Prostate gland (tissue), 2 donors: ENCODE measurements at regions not wholly inside any gene's neighbourhood (a gene's known extent, or its start where the extent isn't known, plus 50 kb on each side); places are given as distances from the start of the nearest gene placed in this dataset.

Experiments used
- DNase-seq: peaks from one replicate; pipeline ENCODE4 v3.0.0-alpha.2; 2019; ENCODE audit warnings: low spot score
- H3K27ac ChIP-seq, 2 donors: fragments of 200-600 bp; sonication (generic); 2 replicates each; pipeline ENCODE4 v1.5.1; 2017 to 2019
- H3K27me3 ChIP-seq: fragments of 200-600 bp; sonication (generic); replicated peaks from 2 replicates; pipeline ENCODE4 v1.5.1; 2019; ENCODE audit not compliant: insufficient read depth
- H3K36me3 ChIP-seq, 2 donors: fragments of 200-600 bp; sonication (generic); 1 replicate in 1 of 2; 2 replicates in 1 of 2; pipeline versions ENCODE4 v1.5.1 to v1.8.1; 2017 to 2019
- H3K4me1 ChIP-seq: fragments of 200-600 bp; sonication (generic); replicated peaks from 2 replicates; pipeline ENCODE4 v1.5.1; 2019
- H3K4me3 ChIP-seq, 2 donors: fragments of 200-600 bp; sonication (generic); 2 replicates each; pipeline ENCODE4 v1.5.1; 2017 to 2019
- H3K9me3 ChIP-seq: fragments of 200-600 bp; sonication (generic); 2 replicates; pipeline ENCODE4 v1.5.1; 2017
- CTCF ChIP-seq, 4 experiments: fragments of 200-600 bp in 2 of 4; fragments of 450-650 bp in 2 of 4; sonication (generic) in 2 of 4; IDR thresholded peaks; 1 replicate in 3 of 4; 2 replicates in 1 of 4; pipeline ENCODE4 v1.5.1; 2016 to 2019; ENCODE audit warnings: antibody characterized with exemption in 4 of 4, mild to moderate bottlenecking in 2 of 4, moderate library complexity in 2 of 4
- POLR2A ChIP-seq: fragments of 450-650 bp; IDR thresholded peaks from one replicate; pipeline ENCODE4 v1.6.1; 2016; ENCODE audit warnings: antibody characterized with exemption, mild to moderate bottlenecking
- POLR2AphosphoS5 ChIP-seq: sonication (generic); formaldehyde crosslinking; IDR thresholded peaks from one replicate; pipeline ENCODE4 v1.6.1; 2017; ENCODE audit warnings: antibody characterized with exemption
- WGBS: methylation state at CpG from one replicate; pipeline ENCODE4 v1.1.5; 2018; 5-methylcytosine and 5-hydroxymethylcytosine counted together
- intact Hi-C: fragments of 100-400 bp; cut with DNase I; formaldehyde crosslinking; loops from one replicate; pipeline ENCODE4 v1.14.2; 2022

- Histone ChIP-seq H3K27me3 (no peaks in the 10 kb centered on the region), H3K4me3 (no peak overlapping the region), H3K4me1 (no peaks in the 10 kb centered on the region), H3K9me3 (no peaks in the 10 kb centered on the region), H3K36me3 (no peaks in the 10 kb centered on the region), H3K27ac (no peak overlapping the region)
- intact Hi-C loops, result no loop called here
- 90% methylated on average over 2 of the region's 2 CpGs for WGBS
- TF ChIP-seq CTCF (IDR thresholded peaks at IDR 0.05), result no peak
- TF ChIP-seq POLR2A, result no peak
- TF ChIP-seq POLR2AphosphoS5, result no peak
- DNase-seq, result no peak
Observed at GRCh38 chr5:146940295-146940694, 61.7 kb upstream of the PPP2R2B start.

- intact Hi-C loops, result no loop called here
- TF ChIP-seq POLR2AphosphoS5, result no peak
- no peak for TF ChIP-seq CTCF (IDR thresholded peaks at IDR 0.05)
- no peak for TF ChIP-seq POLR2A
- no peak for DNase-seq
- Histone ChIP-seq H3K9me3 (no peaks in the 10 kb centered on the region), H3K27ac (no peak overlapping the region), H3K4me1 (no peaks in the 10 kb centered on the region), H3K36me3 (no peaks in the 10 kb centered on the region), H3K4me3 (no peak overlapping the region), H3K27me3 (no peaks in the 10 kb centered on the region)
- WGBS, result 93% methylated on average over 3 of the region's 3 CpGs
Observed at GRCh38 chr5:146944019-146944418, 65.5 kb upstream of the PPP2R2B start.

GRCh38 chr5:146944764-146945616 lies 66.4 kb upstream of the PPP2R2B start:
- Histone ChIP-seq H3K27me3 (no peaks in the 10 kb centered on the region), H3K4me3 (no peak overlapping the region), H3K27ac (no peak overlapping the region), H3K36me3 (no peaks in the 10 kb centered on the region), H3K9me3 (no peaks in the 10 kb centered on the region), H3K4me1 (no peaks in the 10 kb centered on the region)
- 38% methylated on average over 4 of the region's 4 CpGs for WGBS
- TF ChIP-seq CTCF (IDR thresholded peaks at IDR 0.05) (no peak), POLR2AphosphoS5 (no peak), POLR2A (no peak)
- no peak for DNase-seq
- intact Hi-C loops, result no loop called here

GRCh38 chr5:146945617-146946084 lies 67.1 kb upstream of the PPP2R2B start:
- H3K27me3 ChIP-seq, result no peaks in the 10 kb centered on the region
- no peaks in the 10 kb centered on the region for H3K4me1 ChIP-seq
- WGBS, result 28% methylated on average over 5 of the region's 5 CpGs
- TF ChIP-seq POLR2AphosphoS5 (no peak), CTCF (IDR thresholded peaks at IDR 0.05) (no peak), POLR2A (no peak)
- H3K36me3 ChIP-seq, result no peaks in the 10 kb centered on the region
- intact Hi-C loops, result no loop called here
- no peak for DNase-seq
- no peak overlapping the region for H3K27ac ChIP-seq
- H3K4me3 ChIP-seq, result no peak overlapping the region
- H3K9me3 ChIP-seq, result no peaks in the 10 kb centered on the region
